Activated naive CD8-positive, alpha-beta T cell treated with anti-CD3 and anti-CD28 coated beads, Interleukin-2, amount 10 ng/mL, durations not matched to agents 7 days and 5 days (primary cell): ENCODE measurements at regions not wholly inside any gene's neighbourhood (a gene's known extent, or its start where the extent isn't known, plus 50 kb on each side); places are given as distances from the start of the nearest gene placed in this dataset.

ENCODE experiments used
- ATAC-seq: fragments of 150-1000 bp; cut with Tn5 transposase; one replicate; pipeline ENCODE4 v1.10.0; 2021; ENCODE audit warnings: low read depth, moderate library complexity
- POLR2A ChIA-PET: fragments of 350-600 bp; sonication (Branson Sonifier 250); formaldehyde crosslinking; loops from one replicate; lab custom pipeline; 2021; ENCODE audit warnings: antibody characterized with exemption; lab: Charles Lee
- DNase-seq: peaks from one replicate; pipeline ENCODE4 v3.0.0; 2021
- H3K27ac Mint-ChIP-seq: one replicate; pipeline ENCODE4 v1.8.0; 2022; ENCODE audit warnings: mild to moderate bottlenecking, mixed read lengths
- H3K27me3 Mint-ChIP-seq: one replicate; pipeline ENCODE4 v1.8.0; 2022; ENCODE audit warnings: mild to moderate bottlenecking, moderate library complexity, mixed read lengths
- H3K36me3 Mint-ChIP-seq: one replicate; pipeline ENCODE4 v1.8.0; 2021; ENCODE audit warnings: mild to moderate bottlenecking, mixed read lengths
- H3K4me1 Mint-ChIP-seq: one replicate; pipeline ENCODE4 v1.8.0; 2021; ENCODE audit warnings: mixed read lengths
- H3K4me3 Mint-ChIP-seq: one replicate; pipeline ENCODE4 v1.8.0; 2022; ENCODE audit warnings: mild to moderate bottlenecking, moderate library complexity, mixed read lengths
- H3K9me3 Mint-ChIP-seq: one replicate; pipeline ENCODE4 v1.8.0; 2021; ENCODE audit warnings: mixed read lengths

- peaks cover 7% of the 10 kb centered on the region for H3K36me3 Mint-ChIP-seq
- H3K4me3 Mint-ChIP-seq, result no peak overlapping the region
- peaks cover 6% of the 10 kb centered on the region for H3K4me1 Mint-ChIP-seq
- H3K27me3 Mint-ChIP-seq, result no peaks in the 10 kb centered on the region
- POLR2A ChIA-PET, result no interaction called here
- H3K27ac Mint-ChIP-seq, result no peak overlapping the region
- ATAC-seq (no peak), DNase-seq (no peak)
- H3K9me3 Mint-ChIP-seq, result no peaks in the 10 kb centered on the region
Observed at GRCh38 chrX:10021461-10022272, 54.5 kb downstream of the CLDN34 start.

- no peaks in the 10 kb centered on the region for H3K27me3 Mint-ChIP-seq
- H3K4me3 Mint-ChIP-seq, result no peak overlapping the region
- POLR2A ChIA-PET, result no interaction called here
- no peaks in the 10 kb centered on the region for H3K9me3 Mint-ChIP-seq
- peaks cover 3% of the 10 kb centered on the region for H3K36me3 Mint-ChIP-seq
- H3K27ac Mint-ChIP-seq, result no peak overlapping the region
- H3K4me1 Mint-ChIP-seq, result peaks cover 2% of the 10 kb centered on the region
- ATAC-seq, result no peak
- no peak for DNase-seq
Observed at GRCh38 chrX:10022273-10022541, 55.0 kb downstream of the CLDN34 start.

GRCh38 chrX:10022580-10023245 is 55.6 kb downstream of the CLDN34 start:
- no peak for ATAC-seq
- Mint-ChIP-seq H3K4me3 (no peak overlapping the region), H3K4me1 (peaks cover 2% of the 10 kb centered on the region), H3K36me3 (peaks cover 3% of the 10 kb centered on the region), H3K27me3 (no peaks in the 10 kb centered on the region), H3K9me3 (no peaks in the 10 kb centered on the region), H3K27ac (no peak overlapping the region)
- no peak for DNase-seq
- POLR2A ChIA-PET, result interaction anchor here (1.1 kb wide), 1 partner anchor 10 kb away, joined by 4 read pairs; no protein-coding TSS in a partner anchor

GRCh38 chrX:10023821-10024220 is 56.7 kb downstream of the CLDN34 start:
- POLR2A ChIA-PET, result interaction anchor here (1.1 kb wide), 1 partner anchor 11 kb away, joined by 4 read pairs; no protein-coding TSS in a partner anchor
- Mint-ChIP-seq H3K27me3 (no peaks in the 10 kb centered on the region), H3K9me3 (no peaks in the 10 kb centered on the region), H3K36me3 (peaks cover 3% of the 10 kb centered on the region), H3K4me1 (peaks cover 2% of the 10 kb centered on the region), H3K27ac (no peak overlapping the region), H3K4me3 (no peak overlapping the region)
- ATAC-seq (no peak), DNase-seq (no peak)

- Mint-ChIP-seq H3K36me3 (peaks cover 1% of the 10 kb centered on the region), H3K4me3 (no peak overlapping the region), H3K27ac (no peak overlapping the region), H3K27me3 (no peaks in the 10 kb centered on the region), H3K4me1 (peaks cover 2% of the 10 kb centered on the region), H3K9me3 (no peaks in the 10 kb centered on the region)
- POLR2A ChIA-PET, result no interaction called here
- ATAC-seq (no peak), DNase-seq (no peak)
Observed at GRCh38 chrX:10025742-10026493, 58.8 kb downstream of the CLDN34 start.

GRCh38 chrX:10028283-10029104 is 61.3 kb downstream of the CLDN34 start:
- no peak overlapping the region for H3K27ac Mint-ChIP-seq
- H3K4me1 Mint-ChIP-seq, result peaks cover 2% of the 10 kb centered on the region
- H3K36me3 Mint-ChIP-seq, result peaks cover 1% of the 10 kb centered on the region
- POLR2A ChIA-PET, result no interaction called here
- no peak for DNase-seq
- H3K9me3 Mint-ChIP-seq, result no peaks in the 10 kb centered on the region
- H3K27me3 Mint-ChIP-seq, result no peaks in the 10 kb centered on the region
- no peak for ATAC-seq
- no peak overlapping the region for H3K4me3 Mint-ChIP-seq

- POLR2A ChIA-PET, result no interaction called here
- DNase-seq (no peak), ATAC-seq (no peak)
- no peaks in the 10 kb centered on the region for H3K9me3 Mint-ChIP-seq
- no peak overlapping the region for H3K27ac Mint-ChIP-seq
- H3K4me1 Mint-ChIP-seq, result peaks cover 2% of the 10 kb centered on the region
- H3K4me3 Mint-ChIP-seq, result no peak overlapping the region
- no peaks in the 10 kb centered on the region for H3K27me3 Mint-ChIP-seq
- no peaks in the 10 kb centered on the region for H3K36me3 Mint-ChIP-seq
Observed at GRCh38 chrX:10030570-10030969, 63.4 kb downstream of the CLDN34 start.

GRCh38 chrX:10031746-10032145 is 64.6 kb downstream of the CLDN34 start:
- Mint-ChIP-seq H3K9me3 (no peaks in the 10 kb centered on the region), H3K36me3 (no peaks in the 10 kb centered on the region), H3K27me3 (no peaks in the 10 kb centered on the region), H3K4me3 (no peak overlapping the region), H3K4me1 (peaks cover 2% of the 10 kb centered on the region), H3K27ac (no peak overlapping the region)
- DNase-seq (no peak), ATAC-seq (no peak)
- POLR2A ChIA-PET, result no interaction called here

- no peak for ATAC-seq
- H3K4me3 Mint-ChIP-seq, result no peak overlapping the region
- H3K4me1 Mint-ChIP-seq, result peaks cover 2% of the 10 kb centered on the region
- no peaks in the 10 kb centered on the region for H3K27me3 Mint-ChIP-seq
- no peak overlapping the region for H3K27ac Mint-ChIP-seq
- H3K36me3 Mint-ChIP-seq, result no peaks in the 10 kb centered on the region
- POLR2A ChIA-PET, result no interaction called here
- no peak for DNase-seq
- no peaks in the 10 kb centered on the region for H3K9me3 Mint-ChIP-seq
Observed at GRCh38 chrX:10032147-10032546, 65.0 kb downstream of the CLDN34 start.

- no peaks in the 10 kb centered on the region for H3K36me3 Mint-ChIP-seq
- POLR2A ChIA-PET, result no interaction called here
- H3K9me3 Mint-ChIP-seq, result no peaks in the 10 kb centered on the region
- H3K27ac Mint-ChIP-seq, result no peak overlapping the region
- ATAC-seq (no peak), DNase-seq (no peak)
- H3K4me1 Mint-ChIP-seq, result peaks cover 2% of the 10 kb centered on the region
- H3K4me3 Mint-ChIP-seq, result no peak overlapping the region
- H3K27me3 Mint-ChIP-seq, result no peaks in the 10 kb centered on the region
Observed at GRCh38 chrX:10033375-10034007, 66.3 kb downstream of the CLDN34 start.

GRCh38 chrX:10034740-10035260 is 67.6 kb downstream of the CLDN34 start:
- DNase-seq (no peak), ATAC-seq (no peak)
- no peak overlapping the region for H3K4me3 Mint-ChIP-seq
- H3K4me1 Mint-ChIP-seq, result peaks cover 2% of the 10 kb centered on the region
- H3K9me3 Mint-ChIP-seq, result no peaks in the 10 kb centered on the region
- H3K36me3 Mint-ChIP-seq, result no peaks in the 10 kb centered on the region
- H3K27me3 Mint-ChIP-seq, result no peaks in the 10 kb centered on the region
- POLR2A ChIA-PET, result no interaction called here
- no peak overlapping the region for H3K27ac Mint-ChIP-seq

- H3K4me3 Mint-ChIP-seq, result no peak overlapping the region
Observed at GRCh38 chrX:10038585-10038984, 71.4 kb downstream of the CLDN34 start.

More at GRCh38 chrX:10038585-10038984, 71.4 kb downstream of the CLDN34 start:
- Mint-ChIP-seq H3K27ac (no peak overlapping the region), H3K27me3 (no peaks in the 10 kb centered on the region), H3K9me3 (no peaks in the 10 kb centered on the region), H3K4me1 (peaks cover 2% of the 10 kb centered on the region), H3K36me3 (no peaks in the 10 kb centered on the region)
- POLR2A ChIA-PET, result no interaction called here
- ATAC-seq, result no peak
- no peak for DNase-seq
